CD4-positive, alpha-beta memory T cell (primary cell): ENCODE measurements at regions not wholly inside any gene's neighbourhood (a gene's known extent, or its start where the extent isn't known, plus 50 kb on each side); places are given as distances from the start of the nearest gene placed in this dataset.

Experiments
- CTCF ChIA-PET: fragments of 350-600 bp; sonication (Branson Sonifier 250); formaldehyde crosslinking; loops from one replicate; lab custom pipeline; 2021; ENCODE audit warnings: inconsistent platforms; ENCODE audit not compliant: partially characterized antibody; lab: Charles Lee
- POLR2A ChIA-PET: fragments of 350-600 bp; sonication (Branson Sonifier 250); formaldehyde crosslinking; loops from one replicate; lab custom pipeline; 2021; ENCODE audit not compliant: partially characterized antibody; lab: Charles Lee
- DNase-seq, 5 donors: peaks; one replicate each; pipeline versions ENCODE4 v3.0.0 to v3.0.0-alpha.2; 2020 to 2022; ENCODE audit warnings: mixed read lengths in 1 of 5
- H3K27ac ChIP-seq: one replicate; pipeline ENCODE4 v1.7.0; 2013; ENCODE audit warnings: low read depth, low read length
- H3K27me3 ChIP-seq: 2 replicates; pipeline ENCODE4 v1.7.0; 2013; ENCODE audit warnings: mild to moderate bottlenecking, low read length, moderate library complexity; ENCODE audit not compliant: insufficient read depth
- H3K36me3 ChIP-seq: 2 replicates; pipeline ENCODE4 v1.7.0; 2013; ENCODE audit warnings: mild to moderate bottlenecking, low read length, moderate library complexity; ENCODE audit not compliant: insufficient read depth
- H3K4me1 ChIP-seq: 2 replicates; pipeline ENCODE4 v1.7.0; 2013; ENCODE audit warnings: mild to moderate bottlenecking, low read length, moderate library complexity; ENCODE audit not compliant: insufficient read depth
- H3K4me3 ChIP-seq, 2 donors: one replicate each; pipeline ENCODE4 v1.7.0; 2013; ENCODE audit warnings: low read length in 2 of 2, mild to moderate bottlenecking in 1 of 2
- H3K9me3 ChIP-seq, 2 donors: one replicate each; pipeline ENCODE4 v1.7.0; 2013; ENCODE audit warnings: low read length in 2 of 2, control low read depth in 1 of 2; ENCODE audit not compliant: control insufficient read depth in 1 of 2
- H3K27ac Mint-ChIP-seq, 7 donors: one replicate each; pipeline ENCODE4 v1.8.0; 2020 to 2021; ENCODE audit warnings: mixed read lengths in 7 of 7, mild to moderate bottlenecking in 6 of 7, inconsistent platforms in 3 of 7, moderate library complexity in 3 of 7
- H3K27me3 Mint-ChIP-seq, 2 donors: one replicate each; pipeline ENCODE4 v1.8.0; 2020 to 2021; ENCODE audit warnings: mixed read lengths in 2 of 2
- H3K36me3 Mint-ChIP-seq, 2 donors: one replicate each; pipeline ENCODE4 v1.8.0; 2020 to 2021; ENCODE audit warnings: mixed read lengths in 2 of 2, inconsistent platforms in 1 of 2, mild to moderate bottlenecking in 1 of 2
- H3K4me1 Mint-ChIP-seq, 4 donors: one replicate each; pipeline ENCODE4 v1.8.0; 2020 to 2021; ENCODE audit warnings: mixed read lengths in 4 of 4, mild to moderate bottlenecking in 1 of 4
- H3K4me3 Mint-ChIP-seq, 8 donors: one replicate each; pipeline ENCODE4 v1.8.0; 2020 to 2021; ENCODE audit warnings: mixed read lengths in 8 of 8, mild to moderate bottlenecking in 7 of 8, moderate library complexity in 6 of 8, inconsistent platforms in 3 of 8
- H3K9me3 Mint-ChIP-seq, 8 donors: one replicate each; pipeline ENCODE4 v1.8.0; 2020 to 2021; ENCODE audit warnings: mixed read lengths in 8 of 8, mild to moderate bottlenecking in 5 of 8, inconsistent platforms in 3 of 8, moderate library complexity in 1 of 8
- intact Hi-C: fragments of 100-400 bp; cut with micrococcal nuclease; formaldehyde crosslinking; loops from one replicate; pipeline ENCODE4 v1.15.1; 2023

GRCh38 chr5:2877522-2877921, 126.0 kb upstream of the IRX2 start:
- POLR2A ChIA-PET, result no interaction called here
- Histone ChIP-seq H3K9me3 (peaks cover 0 to 9% of the 10 kb centered on the region in 2 donors), H3K27ac (no peak overlapping the region), H3K4me3 (no peak overlapping the region), H3K4me1 (no peaks in the 10 kb centered on the region), H3K27me3 (no peaks in the 10 kb centered on the region), H3K36me3 (no peaks in the 10 kb centered on the region)
- CTCF ChIA-PET, result no interaction called here
- peaks cover 0 to 1% of the 10 kb centered on the region in 2 donors for H3K27me3 Mint-ChIP-seq
- no peaks in the 10 kb centered on the region for H3K36me3 Mint-ChIP-seq
- peaks cover 3 to 38% (median 22%) of the 10 kb centered on the region in 8 donors for H3K9me3 Mint-ChIP-seq
- intact Hi-C loops, result no loop called here
- H3K27ac Mint-ChIP-seq, result no peak overlapping the region
- no peak overlapping the region for H3K4me3 Mint-ChIP-seq
- no peak for DNase-seq
- no peaks in the 10 kb centered on the region for H3K4me1 Mint-ChIP-seq

DNA sequence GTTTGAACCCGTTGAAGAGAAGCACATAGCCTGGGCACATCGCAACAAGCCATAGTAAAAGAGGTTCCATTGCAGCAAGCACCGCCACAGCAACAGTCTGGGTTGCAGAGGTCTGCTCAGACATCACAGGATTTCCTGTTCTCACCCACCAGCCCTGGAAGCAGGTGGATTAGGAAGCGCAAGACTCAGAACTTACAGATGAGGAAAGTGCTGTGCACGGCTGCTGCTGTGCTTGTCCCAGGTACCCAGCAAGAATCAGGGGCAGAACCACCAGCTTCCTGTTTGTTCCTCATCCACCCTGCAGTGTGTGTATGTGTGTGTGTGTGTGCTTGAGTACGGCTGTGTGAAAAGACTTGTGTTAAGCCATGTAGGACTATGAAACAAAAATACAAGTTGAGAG, 124.7 kb upstream of the IRX2 start:
- intact Hi-C loops, result no loop called here
- H3K4me1 Mint-ChIP-seq, result no peaks in the 10 kb centered on the region
- no peak overlapping the region for H3K27ac ChIP-seq
- H3K9me3 Mint-ChIP-seq, result peaks cover 3 to 33% (median 20%) of the 10 kb centered on the region in 8 donors
- peaks cover 0 to 9% of the 10 kb centered on the region in 2 donors for H3K9me3 ChIP-seq
- H3K27ac Mint-ChIP-seq, result no peak overlapping the region
- ChIA-PET CTCF (no interaction called here), POLR2A (no interaction called here)
- no peaks in the 10 kb centered on the region for H3K36me3 ChIP-seq
- no peak for DNase-seq
- H3K4me3 Mint-ChIP-seq, result no peak overlapping the region
- H3K4me3 ChIP-seq, result no peak overlapping the region
- H3K4me1 ChIP-seq, result no peaks in the 10 kb centered on the region
- no peaks in the 10 kb centered on the region for H3K27me3 ChIP-seq
- H3K36me3 Mint-ChIP-seq, result no peaks in the 10 kb centered on the region
- peaks cover 0 to 1% of the 10 kb centered on the region in 2 donors for H3K27me3 Mint-ChIP-seq

DNA sequence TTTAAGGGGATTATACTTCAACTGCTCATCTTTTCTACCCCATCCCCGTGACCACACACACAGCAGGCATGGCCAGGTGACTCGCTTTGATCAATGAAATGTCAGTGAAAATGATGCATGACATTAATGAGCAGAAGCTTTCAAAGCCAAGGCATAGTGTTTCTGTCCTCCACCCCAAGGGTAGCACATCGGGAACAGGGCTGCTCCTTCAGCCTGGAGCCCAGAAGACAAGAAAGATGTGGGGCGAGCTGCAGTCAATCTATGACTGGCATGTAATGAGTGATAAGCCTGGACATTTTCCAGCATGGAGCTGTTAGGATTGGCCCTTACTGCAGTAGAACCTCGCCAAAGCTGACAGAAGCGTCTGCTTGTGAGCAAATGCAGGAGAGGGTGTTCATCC, 122.6 kb upstream of the IRX2 start:
- Histone ChIP-seq H3K27ac (no peak overlapping the region), H3K4me3 (no peak overlapping the region), H3K9me3 (no peaks in the 10 kb centered on the region), H3K4me1 (no peaks in the 10 kb centered on the region), H3K27me3 (no peaks in the 10 kb centered on the region), H3K36me3 (no peaks in the 10 kb centered on the region)
- intact Hi-C loops, result no loop called here
- Mint-ChIP-seq H3K4me1 (no peaks in the 10 kb centered on the region), H3K27me3 (peaks cover 0 to 1% of the 10 kb centered on the region in 2 donors), H3K9me3 (peaks cover 4 to 16% (median 9%) of the 10 kb centered on the region in 8 donors), H3K27ac (no peak overlapping the region), H3K4me3 (no peak overlapping the region), H3K36me3 (no peaks in the 10 kb centered on the region)
- CTCF ChIA-PET, result no interaction called here
- POLR2A ChIA-PET, result no interaction called here
- DNase-seq, result no peak

DNA sequence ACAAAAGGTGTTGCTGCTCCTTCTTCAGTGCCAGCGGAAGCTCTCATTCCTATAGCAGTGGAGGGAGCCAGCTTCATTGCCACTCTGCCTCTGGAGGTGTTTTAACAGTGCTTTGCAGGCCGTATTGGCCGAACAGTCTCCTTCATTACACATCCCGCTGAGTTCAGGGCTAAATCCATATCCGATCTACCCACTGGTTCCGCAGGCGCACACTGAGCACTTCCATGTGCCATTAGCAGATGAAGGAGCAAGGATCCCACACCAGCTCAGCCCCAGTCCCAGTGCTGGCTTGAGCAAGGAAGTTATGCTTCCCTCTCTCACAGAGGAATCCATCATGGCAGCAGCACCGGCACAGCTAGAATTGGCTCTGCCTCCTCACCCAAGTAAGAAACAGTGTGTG, 121.2 kb upstream of the IRX2 start:
- DNase-seq, result no peak
- no peak overlapping the region for H3K4me3 ChIP-seq
- Mint-ChIP-seq H3K27ac (no peak overlapping the region), H3K4me3 (no peak overlapping the region), H3K9me3 (peaks cover 0 to 9% (median 3%) of the 10 kb centered on the region in 8 donors), H3K4me1 (no peaks in the 10 kb centered on the region), H3K27me3 (peaks cover 0 to 1% of the 10 kb centered on the region in 2 donors), H3K36me3 (no peaks in the 10 kb centered on the region)
- ChIA-PET CTCF (no interaction called here), POLR2A (no interaction called here)
- no peaks in the 10 kb centered on the region for H3K9me3 ChIP-seq
- no peak overlapping the region for H3K27ac ChIP-seq
- no peaks in the 10 kb centered on the region for H3K27me3 ChIP-seq
- H3K36me3 ChIP-seq, result no peaks in the 10 kb centered on the region
- no peaks in the 10 kb centered on the region for H3K4me1 ChIP-seq
- intact Hi-C loops, result no loop called here

GRCh38 chr5:2871282-2871681, 119.8 kb upstream of the IRX2 start:
- CTCF ChIA-PET, result no interaction called here
- no peak for DNase-seq
- no peak overlapping the region for H3K4me3 ChIP-seq
- H3K27me3 ChIP-seq, result no peaks in the 10 kb centered on the region
- no peak overlapping the region for H3K27ac ChIP-seq
- H3K27ac Mint-ChIP-seq, result no peak overlapping the region
- H3K9me3 ChIP-seq, result no peaks in the 10 kb centered on the region
- H3K9me3 Mint-ChIP-seq, result peaks cover 0 to 9% (median 4%) of the 10 kb centered on the region in 8 donors
- no peaks in the 10 kb centered on the region for H3K36me3 ChIP-seq
- H3K4me1 Mint-ChIP-seq, result no peaks in the 10 kb centered on the region
- intact Hi-C loops, result no loop called here
- H3K4me3 Mint-ChIP-seq, result no peak overlapping the region
- H3K4me1 ChIP-seq, result no peaks in the 10 kb centered on the region
- no peaks in the 10 kb centered on the region for H3K36me3 Mint-ChIP-seq
- POLR2A ChIA-PET, result no interaction called here
- peaks cover 0 to 1% of the 10 kb centered on the region in 2 donors for H3K27me3 Mint-ChIP-seq

DNA sequence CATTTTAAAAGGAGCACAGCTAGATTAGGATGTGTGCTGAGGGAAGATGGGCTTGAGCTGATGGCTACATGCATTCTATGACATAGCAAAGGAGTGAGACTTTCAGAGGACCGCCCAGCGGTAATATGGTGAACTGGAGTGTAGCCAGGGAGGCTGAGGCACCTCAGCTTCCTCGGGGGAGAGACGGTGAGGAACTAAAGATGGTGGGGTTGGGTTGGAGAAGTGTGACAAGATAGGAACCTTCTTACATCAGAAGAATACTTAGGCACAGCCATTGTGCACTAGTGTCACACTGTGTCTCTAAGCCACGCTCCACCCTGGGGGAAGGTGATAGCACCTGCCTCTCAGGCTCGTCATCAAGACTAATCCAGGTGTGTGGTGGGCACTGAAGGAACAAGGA, 118.0 kb upstream of the IRX2 start:
- Mint-ChIP-seq H3K4me1 (peaks cover 0 to 2% (median 0%) of the 10 kb centered on the region in 4 donors), H3K4me3 (no peak overlapping the region), H3K36me3 (no peaks in the 10 kb centered on the region), H3K27me3 (peaks cover 0 to 1% of the 10 kb centered on the region in 2 donors), H3K27ac (no peak overlapping the region), H3K9me3 (peaks cover 2 to 14% (median 7%) of the 10 kb centered on the region in 8 donors)
- Histone ChIP-seq H3K4me1 (no peaks in the 10 kb centered on the region), H3K27ac (no peak overlapping the region), H3K27me3 (no peaks in the 10 kb centered on the region), H3K36me3 (no peaks in the 10 kb centered on the region), H3K9me3 (no peaks in the 10 kb centered on the region), H3K4me3 (no peak overlapping the region)
- no peak for DNase-seq
- intact Hi-C loops, result no loop called here
- ChIA-PET POLR2A (no interaction called here), CTCF (no interaction called here)

GRCh38 chr5:2867373-2867933, 116.0 kb upstream of the IRX2 start:
- Histone ChIP-seq H3K36me3 (no peaks in the 10 kb centered on the region), H3K27me3 (no peaks in the 10 kb centered on the region), H3K27ac (no peak overlapping the region), H3K9me3 (no peaks in the 10 kb centered on the region), H3K4me3 (no peak overlapping the region), H3K4me1 (no peaks in the 10 kb centered on the region)
- no peak for DNase-seq
- intact Hi-C loops, result no loop called here
- no peaks in the 10 kb centered on the region for H3K27me3 Mint-ChIP-seq
- ChIA-PET CTCF (no interaction called here), POLR2A (no interaction called here)
- H3K4me1 Mint-ChIP-seq, result peaks cover 0 to 2% (median 0%) of the 10 kb centered on the region in 4 donors
- no peak overlapping the region for H3K27ac Mint-ChIP-seq
- no peak overlapping the region for H3K4me3 Mint-ChIP-seq
- peaks cover 2 to 12% (median 7%) of the 10 kb centered on the region in 8 donors for H3K9me3 Mint-ChIP-seq
- no peaks in the 10 kb centered on the region for H3K36me3 Mint-ChIP-seq
